ENCODE measurements at regions not wholly inside any gene's neighbourhood (a gene's known extent, or its start where the extent isn't known, plus 50 kb on each side); places are given as distances from the start of the nearest gene placed in this dataset.

DNA sequence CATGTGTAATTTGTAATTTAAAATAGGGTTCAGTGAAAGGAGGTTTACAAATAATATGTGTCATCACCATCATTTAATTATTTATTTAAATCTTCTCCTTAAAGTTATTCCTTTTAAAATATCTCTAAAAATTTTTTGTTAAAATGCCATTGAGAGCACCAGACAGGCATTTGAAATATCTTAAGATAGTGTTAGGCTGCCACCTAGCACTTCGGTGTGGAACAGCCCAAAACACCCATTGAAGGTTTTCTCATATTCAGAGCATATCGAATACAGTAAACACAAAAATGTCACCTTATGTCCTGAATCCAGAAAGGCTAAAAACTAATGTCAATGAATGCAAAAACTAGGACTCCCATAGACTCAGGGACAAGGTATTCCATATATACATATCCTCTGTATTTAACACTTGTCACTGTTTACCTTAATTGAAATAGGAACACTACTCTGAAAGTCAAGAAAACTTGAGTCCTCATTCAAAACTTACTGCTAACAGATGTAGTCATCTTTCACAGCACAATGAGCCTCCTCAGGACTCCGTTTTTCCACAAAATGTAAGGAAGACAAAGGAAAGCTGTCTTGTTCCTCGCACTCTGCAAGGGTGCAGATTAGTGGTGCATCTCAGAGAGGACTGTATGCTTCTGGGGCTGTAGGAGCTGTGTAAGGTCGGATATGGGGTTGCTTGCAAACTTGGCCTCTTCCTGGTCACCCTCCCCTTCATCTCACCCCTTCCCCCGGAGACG, 329.5 kb downstream of the PAX3 start:
- no peak overlapping the region for H3K4me3 Mint-ChIP-seq (ENCODE audit: unreplicated experiment)
- intact Hi-C loops (cut with micrococcal nuclease; ENCODE audit: unreplicated experiment) = loop anchor here (1.0 to 5.0 kb wide), 8 partner anchors 237 to 1282 kb away; no protein-coding TSS in a partner anchor
- ChIA-PET CTCF (interaction anchor here (0.6 to 1.3 kb wide), 2 partner anchors 352 to 396 kb away, joined by 3 to 5 read pairs; no protein-coding TSS in a partner anchor), POLR2A (no interaction called here)
- Histone ChIP-seq H3K9me3 (no peaks in the 10 kb centered on the region), H3K27me3 (replicated peaks; ENCODE audit: control insufficient read depth, insufficient read depth, low read length) (no peaks in the 10 kb centered on the region), H3K4me3 (ENCODE audit: low read depth, low read length) (no peak overlapping the region), H3K36me3 (ENCODE audit: control insufficient read depth, insufficient read depth, low read length) (no peaks in the 10 kb centered on the region), H3K4me1 (no peaks in the 10 kb centered on the region)
- no peaks in the 10 kb centered on the region for H3K9me3 Mint-ChIP-seq (ENCODE audit: unreplicated experiment)
- no peaks in the 10 kb centered on the region for H3K36me3 Mint-ChIP-seq (ENCODE audit: insufficient read depth, unreplicated experiment)
- no peaks in the 10 kb centered on the region for H3K27me3 Mint-ChIP-seq (ENCODE audit: insufficient read depth, unreplicated experiment)
- no TSS peak for BruUV-seq (replicated peaks)
- H3K4me1 Mint-ChIP-seq (ENCODE audit: low read depth, unreplicated experiment) = no peaks in the 10 kb centered on the region
- no peak overlapping the region for H3K27ac Mint-ChIP-seq (ENCODE audit: unreplicated experiment)
- TF ChIP-seq, protein P1, sequence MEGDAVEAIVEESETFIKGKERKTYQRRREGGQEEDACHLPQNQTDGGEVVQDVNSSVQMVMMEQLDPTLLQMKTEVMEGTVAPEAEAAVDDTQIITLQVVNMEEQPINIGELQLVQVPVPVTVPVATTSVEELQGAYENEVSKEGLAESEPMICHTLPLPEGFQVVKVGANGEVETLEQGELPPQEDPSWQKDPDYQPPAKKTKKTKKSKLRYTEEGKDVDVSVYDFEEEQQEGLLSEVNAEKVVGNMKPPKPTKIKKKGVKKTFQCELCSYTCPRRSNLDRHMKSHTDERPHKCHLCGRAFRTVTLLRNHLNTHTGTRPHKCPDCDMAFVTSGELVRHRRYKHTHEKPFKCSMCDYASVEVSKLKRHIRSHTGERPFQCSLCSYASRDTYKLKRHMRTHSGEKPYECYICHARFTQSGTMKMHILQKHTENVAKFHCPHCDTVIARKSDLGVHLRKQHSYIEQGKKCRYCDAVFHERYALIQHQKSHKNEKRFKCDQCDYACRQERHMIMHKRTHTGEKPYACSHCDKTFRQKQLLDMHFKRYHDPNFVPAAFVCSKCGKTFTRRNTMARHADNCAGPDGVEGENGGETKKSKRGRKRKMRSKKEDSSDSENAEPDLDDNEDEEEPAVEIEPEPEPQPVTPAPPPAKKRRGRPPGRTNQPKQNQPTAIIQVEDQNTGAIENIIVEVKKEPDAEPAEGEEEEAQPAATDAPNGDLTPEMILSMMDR (IDR thresholded peaks at IDR 0.05; ENCODE audit: insufficient read depth in 1 of 2, low read depth in 1 of 2, low read length in 1 of 2, severe bottlenecking in 1 of 2, unreplicated experiment in 1 of 2) = peak; percentile 84 to 87
- DNase-seq = peak in 1 of 2 experiments; percentile 67

DNA sequence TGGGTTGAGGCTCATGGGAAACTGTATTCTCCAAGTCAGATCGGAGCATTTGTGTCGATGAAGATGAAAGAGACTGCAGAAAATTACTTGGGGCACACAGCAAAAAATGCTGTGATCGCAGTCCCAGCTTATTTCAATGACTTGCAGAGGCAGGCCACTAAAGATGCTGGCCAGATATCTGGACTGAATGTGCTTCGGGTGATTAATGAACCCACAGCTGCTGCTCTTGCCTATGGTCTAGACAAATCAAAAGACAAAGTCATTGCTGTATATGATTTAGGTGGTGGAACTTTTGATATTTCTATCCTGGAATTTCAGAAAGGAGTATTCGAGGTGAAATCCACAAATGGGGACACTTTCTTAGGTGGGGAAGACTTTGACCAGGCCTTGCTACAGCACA, 336.6 kb downstream of the PAX3 start:
- CTCF ChIA-PET = no interaction called here

DNA sequence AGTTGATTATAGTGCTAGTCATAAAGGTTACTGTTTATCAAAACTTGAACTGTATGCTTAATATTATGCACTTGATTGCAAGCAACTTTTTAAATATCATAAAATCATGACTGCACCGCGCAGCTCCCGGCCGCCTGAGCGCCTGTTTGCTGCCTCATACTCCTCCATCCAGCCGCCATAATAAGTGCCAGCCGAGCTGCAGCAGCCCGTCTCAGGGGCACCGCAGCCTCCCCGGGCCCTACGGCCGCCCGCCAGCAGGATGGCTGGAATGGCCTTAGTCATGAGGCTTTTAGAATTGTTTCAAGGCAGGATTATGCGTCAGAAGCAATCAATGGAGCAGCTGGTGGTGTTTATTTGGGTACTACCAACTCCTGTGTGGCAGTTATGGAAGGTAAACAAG, 337.2 kb downstream of the PAX3 start:
- no peak overlapping the region for H3K27ac Mint-ChIP-seq (ENCODE audit: unreplicated experiment)
- CTCF ChIA-PET = no interaction called here
- intact Hi-C loops (cut with micrococcal nuclease; ENCODE audit: unreplicated experiment) = no loop called here
- H3K36me3 Mint-ChIP-seq (ENCODE audit: insufficient read depth, unreplicated experiment) = no peaks in the 10 kb centered on the region
- H3K4me1 ChIP-seq = no peaks in the 10 kb centered on the region
- H3K4me3 Mint-ChIP-seq (ENCODE audit: unreplicated experiment) = no peak overlapping the region
- no peaks in the 10 kb centered on the region for H3K4me1 Mint-ChIP-seq (ENCODE audit: low read depth, unreplicated experiment)
- H3K9me3 ChIP-seq = no peaks in the 10 kb centered on the region
- no peak for DNase-seq
- H3K27me3 Mint-ChIP-seq (ENCODE audit: insufficient read depth, unreplicated experiment) = no peaks in the 10 kb centered on the region
- no peaks in the 10 kb centered on the region for H3K27me3 ChIP-seq (replicated peaks; ENCODE audit: control insufficient read depth, insufficient read depth, low read length)
- H3K9me3 Mint-ChIP-seq (ENCODE audit: unreplicated experiment) = no peaks in the 10 kb centered on the region
- no peak overlapping the region for H3K4me3 ChIP-seq (ENCODE audit: low read depth, low read length)
- no peaks in the 10 kb centered on the region for H3K36me3 ChIP-seq (ENCODE audit: control insufficient read depth, insufficient read depth, low read length)
- BruUV-seq (replicated peaks) = no TSS peak
- POLR2A ChIA-PET = no interaction called here
- TF ChIP-seq, protein P1 (IDR thresholded peaks at IDR 0.05; ENCODE audit: insufficient read depth in 1 of 2, low read depth in 1 of 2, low read length in 1 of 2, severe bottlenecking in 1 of 2, unreplicated experiment in 1 of 2) = no peak

More for the DNA sequence above, 336.6 kb downstream of the PAX3 start:
- no peak overlapping the region for H3K4me3 Mint-ChIP-seq (ENCODE audit: unreplicated experiment)
- H3K36me3 Mint-ChIP-seq (ENCODE audit: insufficient read depth, unreplicated experiment) = no peaks in the 10 kb centered on the region
- H3K27me3 Mint-ChIP-seq (ENCODE audit: insufficient read depth, unreplicated experiment) = no peaks in the 10 kb centered on the region
- H3K4me1 Mint-ChIP-seq (ENCODE audit: low read depth, unreplicated experiment) = no peaks in the 10 kb centered on the region
- BruUV-seq (replicated peaks) = no TSS peak
- Histone ChIP-seq H3K27me3 (replicated peaks; ENCODE audit: control insufficient read depth, insufficient read depth, low read length) (no peaks in the 10 kb centered on the region), H3K4me3 (ENCODE audit: low read depth, low read length) (no peak overlapping the region), H3K9me3 (no peaks in the 10 kb centered on the region), H3K4me1 (no peaks in the 10 kb centered on the region), H3K36me3 (ENCODE audit: control insufficient read depth, insufficient read depth, low read length) (no peaks in the 10 kb centered on the region)
- intact Hi-C loops (cut with micrococcal nuclease; ENCODE audit: unreplicated experiment) = no loop called here
- TF ChIP-seq, protein P1 (IDR thresholded peaks at IDR 0.05; ENCODE audit: insufficient read depth in 1 of 2, low read depth in 1 of 2, low read length in 1 of 2, severe bottlenecking in 1 of 2, unreplicated experiment in 1 of 2) = no peak
- H3K27ac Mint-ChIP-seq (ENCODE audit: unreplicated experiment) = no peak overlapping the region
- no peak for DNase-seq
- H3K9me3 Mint-ChIP-seq (ENCODE audit: unreplicated experiment) = no peaks in the 10 kb centered on the region
- POLR2A ChIA-PET = no interaction called here
